ENCODE measurements at regions not wholly inside any gene's neighbourhood (a gene's known extent, or its start where the extent isn't known, plus 50 kb on each side); places are given as distances from the start of the nearest gene placed in this dataset.

DNA sequence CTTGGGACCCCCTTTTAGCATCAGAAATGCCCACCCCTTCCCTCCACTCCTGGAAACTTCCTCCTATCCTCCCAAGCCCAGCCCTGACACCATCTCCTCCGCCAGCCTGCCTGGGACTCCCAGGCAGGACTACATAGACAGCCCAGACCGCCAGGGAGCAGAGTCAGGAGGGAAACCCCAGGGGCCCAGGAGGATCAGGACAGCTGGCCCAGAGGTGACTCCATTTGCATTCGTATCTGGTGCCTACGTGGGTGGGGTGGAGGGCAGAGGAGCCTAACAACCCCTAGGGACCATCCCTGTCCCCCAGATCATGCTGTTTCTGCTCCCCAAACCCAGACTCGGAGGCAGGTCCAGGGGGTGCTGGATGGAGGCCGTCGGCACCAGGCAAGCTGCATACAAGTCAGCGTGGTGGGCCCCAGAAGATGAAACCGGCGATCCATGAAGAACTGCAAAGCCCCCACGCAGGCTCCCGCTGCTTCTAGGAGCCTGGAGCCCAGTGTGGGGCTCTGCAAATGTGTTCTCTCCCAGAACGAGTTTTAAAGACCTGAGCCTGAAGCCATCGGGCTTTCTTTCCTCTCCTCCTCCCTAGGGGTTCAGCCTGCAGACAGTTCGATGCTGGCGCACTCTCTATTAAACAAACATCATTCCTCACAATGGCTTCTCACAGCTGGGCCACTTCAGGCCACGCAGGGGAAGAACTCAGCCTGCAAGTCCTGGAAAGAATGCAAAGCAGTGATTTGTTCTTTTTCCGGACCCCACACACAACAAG is 1506.8 kb downstream of the BRD1 start:
- H3K36me3 ChIP-seq (replicated peaks; ENCODE audit: control insufficient read depth, insufficient read depth, low read length), result no peaks in the 10 kb centered on the region
- peak; percentile 70 for DNase-seq
- H3K4me3 ChIP-seq (ENCODE audit: insufficient read depth, low read depth, low read length), result no peak overlapping the region
- no peaks in the 10 kb centered on the region for H3K27me3 ChIP-seq (ENCODE audit: control insufficient read depth, insufficient read depth, low read length)

GRCh38 chr22:48320048-48320682 is 1507.5 kb downstream of the BRD1 start:
- no peaks in the 10 kb centered on the region for H3K27me3 ChIP-seq (ENCODE audit: control insufficient read depth, insufficient read depth, low read length)
- no peak for DNase-seq
- H3K36me3 ChIP-seq (replicated peaks; ENCODE audit: control insufficient read depth, insufficient read depth, low read length), result no peaks in the 10 kb centered on the region
- no peak overlapping the region for H3K4me3 ChIP-seq (ENCODE audit: insufficient read depth, low read depth, low read length)

DNA sequence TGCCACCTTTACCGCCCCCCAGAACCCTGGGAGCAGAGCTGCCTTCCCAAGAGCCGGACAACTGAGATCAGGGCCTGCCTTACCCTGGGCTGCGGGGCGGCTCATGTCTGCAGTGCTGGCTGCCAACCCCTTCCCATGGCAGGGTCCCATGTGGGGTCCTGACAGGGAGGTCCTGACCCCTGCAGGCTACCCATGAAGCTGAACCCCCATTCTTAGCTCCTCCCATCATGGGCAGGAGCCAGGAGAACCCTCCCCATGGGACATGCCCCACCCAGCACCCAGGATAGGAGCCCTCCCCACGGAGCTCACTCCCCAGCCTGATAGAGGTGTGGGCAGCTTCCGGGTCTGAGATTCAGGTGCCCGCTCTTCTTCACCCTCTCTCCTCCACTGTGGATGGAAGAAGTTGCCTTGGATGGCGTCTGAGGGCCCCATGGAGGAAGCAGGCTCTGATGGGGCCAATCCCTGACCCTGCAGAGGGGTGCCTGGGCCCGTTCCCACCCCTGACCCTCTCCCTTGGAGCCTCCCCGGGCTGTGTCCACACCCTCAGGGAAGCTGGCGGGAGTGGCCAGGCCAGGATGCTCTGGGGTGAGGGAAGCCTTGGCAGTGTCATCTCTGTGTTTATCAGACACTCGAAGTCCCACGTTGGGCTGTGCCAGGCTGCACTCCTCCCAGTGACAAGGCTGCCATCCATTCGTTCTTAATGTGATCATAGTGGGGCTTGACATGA is 1508.2 kb downstream of the BRD1 start:
- peak; percentile 31 for DNase-seq
- Histone ChIP-seq H3K36me3 (replicated peaks; ENCODE audit: control insufficient read depth, insufficient read depth, low read length) (no peaks in the 10 kb centered on the region), H3K27me3 (ENCODE audit: control insufficient read depth, insufficient read depth, low read length) (no peaks in the 10 kb centered on the region), H3K4me3 (ENCODE audit: insufficient read depth, low read depth, low read length) (no peak overlapping the region)

DNA sequence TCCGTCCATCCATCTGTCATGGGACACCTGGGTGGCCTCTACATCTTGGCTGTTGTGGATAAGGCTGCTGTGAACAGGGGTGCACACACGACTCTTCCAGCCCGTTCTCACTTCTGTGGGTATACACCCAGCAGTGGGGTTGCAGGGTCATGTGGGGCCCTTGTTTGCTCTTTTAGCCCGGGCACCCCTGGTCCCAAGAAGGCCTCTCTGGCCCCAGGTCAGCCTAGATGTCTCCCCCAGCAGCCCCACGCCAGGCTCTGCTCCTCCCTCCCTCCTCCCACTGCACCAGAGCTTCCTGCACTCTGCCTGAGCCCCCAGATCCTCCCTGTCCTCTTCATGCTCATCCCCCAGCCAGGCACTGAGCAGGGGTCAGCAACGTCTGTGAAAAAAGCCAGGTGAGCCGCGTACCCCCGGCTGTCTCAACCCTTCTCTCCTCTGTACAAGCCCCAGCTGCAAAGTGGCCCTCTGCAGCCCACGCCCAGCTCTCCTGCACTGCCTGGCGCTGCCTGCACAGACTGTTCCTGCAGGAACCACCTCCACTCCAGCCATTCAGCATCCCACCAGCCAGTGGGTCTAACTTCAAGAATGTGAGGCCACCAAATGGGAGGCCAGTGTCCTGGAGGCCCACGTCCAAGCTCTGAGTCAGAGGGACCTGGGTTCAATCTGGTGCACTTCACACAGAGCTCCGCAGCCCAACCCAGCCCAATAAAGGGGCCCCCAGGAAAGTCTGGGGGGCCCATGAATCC is 1508.9 kb downstream of the BRD1 start:
- Histone ChIP-seq H3K27me3 (ENCODE audit: control insufficient read depth, insufficient read depth, low read length) (no peaks in the 10 kb centered on the region), H3K4me3 (ENCODE audit: insufficient read depth, low read depth, low read length) (no peak overlapping the region), H3K36me3 (replicated peaks; ENCODE audit: control insufficient read depth, insufficient read depth, low read length) (no peaks in the 10 kb centered on the region)
- DNase-seq, result no peak

DNA sequence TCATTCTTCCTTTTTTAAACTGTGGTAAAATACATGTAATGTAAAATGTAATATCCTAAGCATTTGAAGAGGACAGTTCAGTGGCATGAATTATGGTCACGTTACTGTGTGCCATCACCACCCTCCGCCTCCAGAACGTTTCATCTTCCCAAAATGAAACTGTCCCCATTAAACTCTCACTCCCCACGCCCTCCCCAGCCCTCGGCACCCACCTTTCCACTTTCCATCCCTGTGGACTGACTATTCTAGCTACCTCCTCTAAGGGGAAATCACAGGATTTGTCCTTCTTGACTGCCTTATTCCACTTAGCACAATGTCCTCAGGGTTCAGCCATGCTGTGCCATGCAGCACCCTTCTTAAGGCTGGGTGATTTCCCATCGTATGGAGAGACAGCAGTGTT is 1509.5 kb downstream of the BRD1 start:
- H3K36me3 ChIP-seq (replicated peaks; ENCODE audit: control insufficient read depth, insufficient read depth, low read length), result no peaks in the 10 kb centered on the region
- H3K27me3 ChIP-seq (ENCODE audit: control insufficient read depth, insufficient read depth, low read length), result no peaks in the 10 kb centered on the region
- no peak for DNase-seq
- H3K4me3 ChIP-seq (ENCODE audit: insufficient read depth, low read depth, low read length), result no peak overlapping the region

GRCh38 chr22:48316257-48317250 is 1511.1 kb downstream of the BRD1 start:
- Histone ChIP-seq H3K36me3 (replicated peaks; ENCODE audit: control insufficient read depth, insufficient read depth, low read length) (no peaks in the 10 kb centered on the region), H3K4me3 (ENCODE audit: insufficient read depth, low read depth, low read length) (no peak overlapping the region), H3K27me3 (ENCODE audit: control insufficient read depth, insufficient read depth, low read length) (no peaks in the 10 kb centered on the region)
- no peak for DNase-seq

DNA sequence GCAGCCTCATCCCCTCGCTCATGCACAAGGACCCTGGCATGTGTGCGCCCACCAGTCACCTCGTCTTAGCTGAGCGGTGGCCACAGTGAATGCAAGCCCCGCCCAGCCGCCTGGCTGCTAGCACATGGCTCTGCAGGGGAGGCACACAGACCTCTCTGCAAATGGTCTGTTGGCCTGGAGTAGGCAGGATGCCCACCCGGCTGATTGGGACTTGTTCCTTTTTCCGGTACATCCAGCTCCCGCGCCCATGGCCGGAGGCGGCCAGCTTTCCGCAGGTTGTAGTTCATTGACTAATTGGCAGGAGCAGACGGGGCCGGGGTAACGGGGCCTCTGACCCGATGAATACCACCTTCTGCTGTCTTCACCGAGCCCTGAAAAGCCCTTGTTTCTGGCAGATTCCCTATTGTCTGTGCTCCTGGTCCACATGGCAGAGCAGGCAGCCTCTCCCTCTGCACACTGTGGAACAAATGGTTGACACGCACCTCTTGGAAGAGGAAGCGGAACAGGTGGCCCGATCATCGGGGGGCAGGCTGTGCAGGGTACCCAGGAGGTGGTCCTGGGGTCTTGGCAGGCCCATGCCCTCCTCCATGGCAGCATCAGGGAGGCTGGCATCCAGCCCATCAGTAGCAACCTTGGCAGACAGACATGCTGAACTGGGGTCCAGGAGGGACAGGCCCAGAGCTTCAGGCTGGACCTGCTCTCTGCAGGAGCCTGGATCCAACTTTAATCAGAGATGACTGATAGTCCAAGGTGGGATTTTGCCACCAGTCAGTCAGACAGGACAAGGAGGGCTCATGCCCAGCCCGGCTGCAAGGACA is 1512.0 kb downstream of the BRD1 start:
- H3K36me3 ChIP-seq (replicated peaks; ENCODE audit: control insufficient read depth, insufficient read depth, low read length), result no peaks in the 10 kb centered on the region
- peak; percentile 56 for DNase-seq
- no peaks in the 10 kb centered on the region for H3K27me3 ChIP-seq (ENCODE audit: control insufficient read depth, insufficient read depth, low read length)
- H3K4me3 ChIP-seq (ENCODE audit: insufficient read depth, low read depth, low read length), result no peak overlapping the region

GRCh38 chr22:48314073-48314472 is 1513.6 kb downstream of the BRD1 start:
- no peaks in the 10 kb centered on the region for H3K36me3 ChIP-seq (replicated peaks; ENCODE audit: control insufficient read depth, insufficient read depth, low read length)
- no peak overlapping the region for H3K4me3 ChIP-seq (ENCODE audit: insufficient read depth, low read depth, low read length)
- DNase-seq, result peak; percentile 30
- H3K27me3 ChIP-seq (ENCODE audit: control insufficient read depth, insufficient read depth, low read length), result no peaks in the 10 kb centered on the region

DNA sequence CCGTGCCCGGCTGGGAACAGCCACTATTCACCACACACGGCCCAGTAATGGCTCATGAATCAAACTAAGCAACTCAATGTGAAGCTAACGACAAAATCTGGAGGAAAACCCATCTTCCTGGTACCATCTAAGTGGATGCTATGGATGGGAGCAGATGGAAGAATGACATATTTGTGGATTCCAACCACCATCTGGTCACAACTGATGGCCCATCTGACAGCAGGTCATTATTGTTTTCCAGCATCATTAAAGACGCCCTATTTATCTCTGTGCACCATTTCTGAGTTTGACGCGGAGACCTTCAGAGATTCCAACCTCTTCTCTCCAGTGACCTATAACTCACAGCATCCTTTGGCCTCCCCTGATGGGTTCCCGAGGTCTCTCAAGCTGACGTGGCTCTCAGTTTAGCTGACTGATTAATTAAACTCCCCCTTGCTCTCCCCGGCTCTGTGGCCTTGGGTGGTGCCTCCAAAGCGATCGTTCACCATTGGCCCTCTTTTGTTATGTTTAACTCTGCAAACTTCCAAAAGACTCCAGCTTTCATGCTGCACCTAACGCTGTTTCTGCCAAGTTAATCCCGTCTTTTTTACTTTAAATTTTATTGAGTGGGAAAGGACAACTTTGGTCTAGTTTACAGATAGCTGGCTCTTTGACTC is 1514.4 kb downstream of the BRD1 start:
- H3K4me3 ChIP-seq (ENCODE audit: insufficient read depth, low read depth, low read length), result no peak overlapping the region
- no peaks in the 10 kb centered on the region for H3K36me3 ChIP-seq (replicated peaks; ENCODE audit: control insufficient read depth, insufficient read depth, low read length)

DNA sequence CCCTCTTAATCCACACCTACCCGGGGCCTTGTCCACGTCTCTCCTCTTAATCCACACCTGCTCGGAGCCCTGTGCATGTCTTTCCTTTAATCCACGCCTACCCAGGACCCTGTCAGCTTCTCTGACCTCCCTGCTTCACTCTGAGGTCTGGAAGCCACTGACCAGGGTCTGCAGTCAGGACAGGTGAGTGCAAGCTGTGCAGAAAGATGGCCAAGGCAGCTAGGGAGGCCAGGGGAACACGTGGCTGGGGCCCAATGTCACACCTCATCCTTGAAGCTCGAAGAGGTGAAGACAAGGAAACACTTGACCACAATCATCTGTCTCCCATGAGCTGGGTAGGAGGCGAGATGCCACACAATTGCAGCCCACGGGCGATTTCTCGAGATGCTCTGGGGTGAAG is 1516.9 kb downstream of the BRD1 start:
- peak; percentile 21 for DNase-seq
- Histone ChIP-seq H3K4me3 (ENCODE audit: insufficient read depth, low read depth, low read length) (no peak overlapping the region), H3K27me3 (ENCODE audit: control insufficient read depth, insufficient read depth, low read length) (no peaks in the 10 kb centered on the region), H3K36me3 (replicated peaks; ENCODE audit: control insufficient read depth, insufficient read depth, low read length) (no peaks in the 10 kb centered on the region)

More for the DNA sequence above, 1514.4 kb downstream of the BRD1 start:
- H3K27me3 ChIP-seq (ENCODE audit: control insufficient read depth, insufficient read depth, low read length), result no peaks in the 10 kb centered on the region
- peak; percentile 60 for DNase-seq

- DNase-seq, result peak; percentile 38
- Histone ChIP-seq H3K36me3 (replicated peaks; ENCODE audit: control insufficient read depth, insufficient read depth, low read length) (no peaks in the 10 kb centered on the region), H3K27me3 (ENCODE audit: control insufficient read depth, insufficient read depth, low read length) (no peaks in the 10 kb centered on the region), H3K4me3 (ENCODE audit: insufficient read depth, low read depth, low read length) (no peak overlapping the region)
Measured at GRCh38 chr22:48310289-48310688, 1517.4 kb downstream of the BRD1 start.

DNA sequence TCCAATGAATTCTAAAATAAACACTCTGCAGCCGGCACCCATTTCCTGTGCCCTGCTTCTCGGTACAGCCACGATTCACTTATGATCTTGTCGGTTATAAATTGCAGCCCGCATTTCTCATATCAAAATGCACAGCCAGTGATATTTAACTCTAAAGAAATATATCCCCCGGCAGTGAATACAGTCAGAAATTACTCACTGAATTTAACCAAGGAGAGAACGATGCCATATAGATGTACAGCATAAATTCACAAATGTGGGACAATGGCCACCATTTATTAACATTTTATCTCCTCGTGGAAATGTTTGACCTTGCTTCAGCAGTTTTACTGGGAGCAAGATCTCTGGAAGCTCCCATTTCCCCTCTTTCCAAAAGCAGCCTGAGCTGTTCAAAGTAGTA is 1517.8 kb downstream of the BRD1 start:
- no peaks in the 10 kb centered on the region for H3K36me3 ChIP-seq (replicated peaks; ENCODE audit: control insufficient read depth, insufficient read depth, low read length)
- no peak for DNase-seq
- H3K27me3 ChIP-seq (ENCODE audit: control insufficient read depth, insufficient read depth, low read length), result no peaks in the 10 kb centered on the region
- H3K4me3 ChIP-seq (ENCODE audit: insufficient read depth, low read depth, low read length), result no peak overlapping the region

Data from H7 (cell line).